GM13977 (cell line): ENCODE measurements at regions not wholly inside any gene's neighbourhood (a gene's known extent, or its start where the extent isn't known, plus 50 kb on each side); places are given as distances from the start of the nearest gene placed in this dataset.
A peak's percentile ranks its signal among the peaks of the same experiment; 100 is the strongest.

Experiments
- DNase-seq: peaks from one replicate; pipeline ENCODE4 v3.0.0; 2012; ENCODE audit warnings: low spot score
- in situ Hi-C: fragments of 300-500 bp; cut with MboI; formaldehyde crosslinking; loops from one replicate; pipeline ENCODE4 v1.12.0; 2022; ENCODE audit warnings: low sequenced_read_pairs, low pct_unique_long_range_greater_than_20kb, mixed read lengths, inconsistent platforms; ENCODE audit not compliant: unreplicated experiment
- TF ChIP-seq, protein P1 (sequence below): IDR thresholded peaks from 2 replicates; pipeline ENCODE4 v1.5.1; 2012; ENCODE audit warnings: mild to moderate bottlenecking, control low read depth; ENCODE audit not compliant: insufficient read depth; ENCODE audit errors: extremely low read depth, missing control alignments

DNA sequence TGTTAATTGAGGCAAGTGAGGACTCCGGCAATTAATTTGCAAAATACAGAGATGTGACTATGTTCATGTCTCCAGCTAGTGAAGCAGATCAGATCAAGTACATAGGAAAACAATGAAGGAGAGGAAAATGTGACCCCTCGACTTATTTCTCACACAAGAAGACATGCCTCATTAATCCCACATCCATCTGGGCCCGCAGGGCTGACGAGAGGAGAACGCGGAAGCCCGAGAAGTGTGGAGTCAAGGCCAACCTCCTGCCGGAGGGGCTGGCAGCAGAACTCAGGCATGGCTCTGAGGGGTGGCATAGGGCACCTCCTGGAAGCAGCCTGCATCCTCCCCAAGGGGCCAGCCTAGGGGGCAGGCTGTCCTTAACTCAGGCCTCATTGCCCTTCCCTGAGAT, 54.4 kb downstream of the ZNF503 start:
- no peak for DNase-seq
- TF ChIP-seq, protein P1, sequence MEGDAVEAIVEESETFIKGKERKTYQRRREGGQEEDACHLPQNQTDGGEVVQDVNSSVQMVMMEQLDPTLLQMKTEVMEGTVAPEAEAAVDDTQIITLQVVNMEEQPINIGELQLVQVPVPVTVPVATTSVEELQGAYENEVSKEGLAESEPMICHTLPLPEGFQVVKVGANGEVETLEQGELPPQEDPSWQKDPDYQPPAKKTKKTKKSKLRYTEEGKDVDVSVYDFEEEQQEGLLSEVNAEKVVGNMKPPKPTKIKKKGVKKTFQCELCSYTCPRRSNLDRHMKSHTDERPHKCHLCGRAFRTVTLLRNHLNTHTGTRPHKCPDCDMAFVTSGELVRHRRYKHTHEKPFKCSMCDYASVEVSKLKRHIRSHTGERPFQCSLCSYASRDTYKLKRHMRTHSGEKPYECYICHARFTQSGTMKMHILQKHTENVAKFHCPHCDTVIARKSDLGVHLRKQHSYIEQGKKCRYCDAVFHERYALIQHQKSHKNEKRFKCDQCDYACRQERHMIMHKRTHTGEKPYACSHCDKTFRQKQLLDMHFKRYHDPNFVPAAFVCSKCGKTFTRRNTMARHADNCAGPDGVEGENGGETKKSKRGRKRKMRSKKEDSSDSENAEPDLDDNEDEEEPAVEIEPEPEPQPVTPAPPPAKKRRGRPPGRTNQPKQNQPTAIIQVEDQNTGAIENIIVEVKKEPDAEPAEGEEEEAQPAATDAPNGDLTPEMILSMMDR, result no peak
- in situ Hi-C loops, result no loop called here

DNA sequence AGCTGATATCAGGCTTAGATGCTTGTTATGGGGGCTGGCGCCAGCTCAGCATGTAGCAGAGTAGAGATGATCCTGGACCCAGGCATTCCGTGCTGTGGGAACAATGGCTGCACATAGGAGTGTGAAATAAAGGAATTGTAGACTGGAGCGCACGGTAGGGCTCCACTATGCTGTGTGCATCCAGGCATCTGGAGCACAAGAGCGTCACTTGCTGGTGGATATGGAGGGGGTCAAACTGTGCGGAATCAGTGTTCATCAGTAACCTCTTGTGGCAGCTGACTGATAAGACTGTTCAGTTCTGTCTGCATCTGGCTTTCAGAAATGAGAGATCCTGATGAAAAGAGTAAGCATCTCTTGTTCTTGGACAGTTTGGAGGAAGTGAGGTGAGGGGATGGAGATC, 55.8 kb downstream of the ZNF503 start:
- no peak for DNase-seq
- in situ Hi-C loops, result no loop called here
- TF ChIP-seq, protein P1, result no peak

DNA sequence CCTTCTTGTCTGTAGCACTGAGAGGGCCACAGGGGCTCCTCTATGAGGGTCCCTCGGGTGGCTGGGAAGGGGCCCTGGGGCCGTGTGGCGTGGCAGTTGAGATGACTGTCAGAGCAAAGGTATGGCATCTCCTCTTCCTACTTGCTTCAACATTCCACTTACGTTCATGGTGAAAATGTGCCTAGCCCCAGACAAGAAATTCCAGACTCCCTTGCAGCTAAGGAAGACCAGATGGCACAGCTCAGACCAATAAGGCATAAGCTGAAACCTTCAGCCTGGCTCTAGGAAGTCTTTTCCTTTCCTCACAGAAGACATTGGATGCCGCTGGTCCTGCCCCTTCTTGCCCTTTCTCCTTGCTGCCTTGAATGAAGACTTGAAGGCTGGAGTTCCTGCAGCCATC, 57.4 kb downstream of the ZNF503 start:
- in situ Hi-C loops, result no loop called here
- no peak for DNase-seq
- TF ChIP-seq, protein P1, result no peak

DNA sequence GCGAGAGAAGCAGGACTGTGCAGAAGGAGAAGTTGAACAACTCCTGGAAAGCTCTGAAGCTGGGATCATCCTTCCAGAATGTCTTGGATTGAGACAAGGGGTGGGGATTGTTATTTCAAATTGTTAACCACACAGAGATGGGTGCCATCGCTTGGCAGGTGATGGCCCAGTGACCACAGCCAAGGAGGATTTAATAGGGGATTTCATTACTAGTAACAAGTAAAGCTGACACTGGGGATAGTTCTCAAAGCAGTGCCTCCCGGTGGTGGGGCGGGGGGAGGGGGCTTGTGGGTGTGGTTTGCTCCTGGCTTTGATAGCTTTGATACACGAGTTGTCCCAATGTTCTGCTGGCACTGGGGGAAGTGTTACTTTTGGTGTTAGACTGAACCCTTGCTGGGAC, 59.2 kb downstream of the ZNF503 start:
- in situ Hi-C loops, result no loop called here
- DNase-seq, result no peak
- TF ChIP-seq, protein P1, result no peak

DNA sequence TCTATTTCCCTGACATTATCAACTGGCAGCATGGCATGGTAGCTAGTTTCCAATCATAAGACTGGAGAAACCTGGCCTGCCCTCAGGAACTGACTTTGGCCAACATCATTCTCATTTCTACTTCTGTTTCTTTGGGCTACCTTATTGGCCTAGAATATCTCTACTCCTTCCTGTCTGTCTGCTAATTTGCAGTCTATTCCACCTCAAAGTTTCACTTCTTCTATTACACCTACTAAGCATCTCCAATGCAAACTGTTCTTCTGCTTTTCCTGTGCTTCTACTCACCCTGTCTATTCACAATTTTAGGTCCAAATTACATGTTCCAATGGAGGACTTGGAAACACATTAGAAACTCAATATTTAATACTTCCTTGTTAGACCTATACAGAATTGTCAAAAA, 65.6 kb downstream of the ZNF503 start:
- TF ChIP-seq, protein P1, result no peak
- in situ Hi-C loops, result no loop called here
- peak; percentile 35 for DNase-seq

DNA sequence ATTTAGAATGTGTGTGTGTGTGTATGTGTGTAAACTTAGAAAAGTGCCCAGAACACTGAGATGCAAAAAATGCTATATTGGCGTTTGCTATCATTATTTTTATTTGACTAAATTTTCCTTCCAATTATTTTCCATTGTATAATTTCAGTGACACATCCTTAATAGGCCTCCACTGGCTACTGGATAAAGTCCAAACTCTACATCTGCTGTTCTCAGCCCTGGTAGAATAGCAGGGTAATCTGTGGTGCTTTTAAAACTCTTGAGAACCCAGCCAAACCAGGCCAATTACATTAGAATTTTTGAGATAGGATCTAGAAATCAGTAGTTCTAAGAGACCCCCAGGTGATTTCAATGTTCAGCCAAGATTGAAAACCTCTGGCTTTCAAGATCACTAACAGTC, 66.4 kb downstream of the ZNF503 start:
- DNase-seq, result no peak
- TF ChIP-seq, protein P1, result no peak
- in situ Hi-C loops, result no loop called here

DNA sequence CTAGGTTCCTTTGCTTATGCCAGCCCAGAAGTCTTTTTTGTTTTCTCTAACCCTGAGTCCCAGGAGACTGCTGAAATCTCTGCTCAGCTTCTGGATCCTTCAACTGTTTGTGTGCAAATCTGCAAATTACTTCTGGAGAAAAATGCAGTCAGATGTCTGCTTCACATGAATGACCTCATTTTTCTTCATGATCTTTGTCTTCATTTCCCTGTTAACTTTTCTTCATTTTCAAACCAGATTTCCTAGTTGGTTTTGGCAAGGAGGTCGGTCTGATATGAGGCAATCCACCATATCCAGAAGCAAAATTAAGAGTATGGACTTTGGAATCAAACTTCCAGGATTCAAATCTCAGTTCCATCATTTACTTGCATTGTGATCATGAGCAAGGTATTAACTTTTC, 66.8 kb downstream of the ZNF503 start:
- TF ChIP-seq, protein P1, result no peak
- in situ Hi-C loops, result no loop called here
- no peak for DNase-seq
